GM10266 (cell line): ENCODE measurements at regions not wholly inside any gene's neighbourhood (a gene's known extent, or its start where the extent isn't known, plus 50 kb on each side); places are given as distances from the start of the nearest gene placed in this dataset.
"Not testable (repeated sequence)": the region's sequence is repeated elsewhere in the genome, so short reads cannot be mapped to it uniquely, and the experiment has no call there.

Source experiments
- DNase-seq: peaks from one replicate; pipeline ENCODE4 v3.0.0; 2012; ENCODE audit errors: extremely low spot score
- CTCF ChIP-seq: IDR thresholded peaks from 2 replicates; pipeline ENCODE4 v1.5.1; 2012; ENCODE audit warnings: mild to moderate bottlenecking, low read depth; ENCODE audit not compliant: control insufficient read depth, insufficient read depth; ENCODE audit errors: missing control alignments

- no peak for DNase-seq
- no peak for TF ChIP-seq CTCF
Observed at GRCh38 chr13:67474115-67474514, 244.0 kb upstream of the PCDH9 start.

GRCh38 chr13:67469623-67470022, 239.5 kb upstream of the PCDH9 start:
- TF ChIP-seq CTCF: no peak

GRCh38 chr13:67466569-67466968, 236.4 kb upstream of the PCDH9 start:
- DNase-seq: no peak

More at GRCh38 chr13:67469623-67470022, 239.5 kb upstream of the PCDH9 start:
- DNase-seq: no peak

GRCh38 chr13:67464154-67464553, 234.0 kb upstream of the PCDH9 start:
- DNase-seq: no peak
- no peak for TF ChIP-seq CTCF

More at GRCh38 chr13:67466569-67466968, 236.4 kb upstream of the PCDH9 start:
- TF ChIP-seq CTCF: no peak

GRCh38 chr13:67462098-67462497, 232.0 kb upstream of the PCDH9 start:
- DNase-seq: no peak
- TF ChIP-seq CTCF: no peak

- not testable (repeated sequence) for DNase-seq
Observed at GRCh38 chr13:67452526-67452925, 222.4 kb upstream of the PCDH9 start.

- no peak for TF ChIP-seq CTCF
Observed at GRCh38 chr13:67445436-67445835, 215.3 kb upstream of the PCDH9 start.

GRCh38 chr13:67443923-67444322, 213.8 kb upstream of the PCDH9 start:
- DNase-seq: no peak
- TF ChIP-seq CTCF: no peak

More at GRCh38 chr13:67445436-67445835, 215.3 kb upstream of the PCDH9 start:
- no peak for DNase-seq
